HCT116 (cell line): ENCODE measurements at regions not wholly inside any gene's neighbourhood (a gene's known extent, or its start where the extent isn't known, plus 50 kb on each side); places are given as distances from the start of the nearest gene placed in this dataset.

Experiments used
- EZH2phosphoT487 ChIP-seq: fragments of 200-600 bp; IDR thresholded peaks from 2 replicates; pipeline ENCODE4 v1.6.1; 2018; ENCODE audit warnings: antibody characterized with exemption, borderline replicate concordance
- POLR2A ChIP-seq: IDR thresholded peaks from 2 replicates; pipeline ENCODE4 v1.7.0; 2011; ENCODE audit warnings: borderline replicate concordance; ENCODE audit not compliant: insufficient read depth, insufficient read length; ENCODE audit errors: extremely low read depth
- POLR2AphosphoS5 ChIP-seq: IDR thresholded peaks from 2 replicates; pipeline ENCODE4 v1.6.1; 2011; ENCODE audit warnings: mild to moderate bottlenecking, low read depth, low read length, moderate library complexity
- RAD21 ChIP-seq: IDR thresholded peaks from 2 replicates; pipeline ENCODE4 v1.6.1; 2012; ENCODE audit warnings: low read depth, mild to moderate bottlenecking
- SIN3A ChIP-seq: IDR thresholded peaks from 2 replicates; pipeline ENCODE4 v1.6.1; 2012; ENCODE audit warnings: low read depth
- SRF ChIP-seq: IDR thresholded peaks from 2 replicates; pipeline ENCODE4 v1.6.1; 2012; ENCODE audit warnings: low read depth
- YY1 ChIP-seq: IDR thresholded peaks from 2 replicates; pipeline ENCODE4 v1.6.1; 2011; ENCODE audit warnings: low read length, low read depth, moderate library complexity, mild to moderate bottlenecking; ENCODE audit not compliant: insufficient replicate concordance; ENCODE audit errors: extremely low read depth
- ZNF274 ChIP-seq: fragments of 200-500 bp; sonication (Bioruptor generic); IDR thresholded peaks from 2 replicates; pipeline ENCODE4 v1.6.1; 2014; ENCODE audit warnings: mild to moderate bottlenecking, low read depth, low read length, inconsistent platforms
- TF ChIP-seq, protein P1 (sequence below), 3 experiments: fragments of 200-600 bp in 1 of 3; sonication (generic) in 1 of 3; IDR thresholded peaks in 2 of 3; conservative IDR thresholded peaks in 1 of 3; 2 replicates each; pipeline ENCODE4 v1.5.1; 2012 to 2017; ENCODE audit warnings: low read depth in 2 of 3, low read length in 2 of 3, antibody characterized with exemption in 1 of 3, borderline replicate concordance in 1 of 3, control low read depth in 1 of 3, mild to moderate bottlenecking in 1 of 3, mixed read lengths in 1 of 3, mixed run types in 1 of 3, moderate library complexity in 1 of 3; ENCODE audit not compliant: insufficient read depth in 1 of 3
- TF ChIP-seq, protein P2 (sequence below): IDR thresholded peaks from 2 replicates; pipeline ENCODE4 v1.6.1; 2011; ENCODE audit warnings: mild to moderate bottlenecking, low read length, moderate library complexity; ENCODE audit not compliant: insufficient replicate concordance; ENCODE audit errors: extremely low read depth
- TF ChIP-seq, protein P3 (sequence below): IDR thresholded peaks from 2 replicates; pipeline ENCODE4 v1.6.1; 2012

DNA sequence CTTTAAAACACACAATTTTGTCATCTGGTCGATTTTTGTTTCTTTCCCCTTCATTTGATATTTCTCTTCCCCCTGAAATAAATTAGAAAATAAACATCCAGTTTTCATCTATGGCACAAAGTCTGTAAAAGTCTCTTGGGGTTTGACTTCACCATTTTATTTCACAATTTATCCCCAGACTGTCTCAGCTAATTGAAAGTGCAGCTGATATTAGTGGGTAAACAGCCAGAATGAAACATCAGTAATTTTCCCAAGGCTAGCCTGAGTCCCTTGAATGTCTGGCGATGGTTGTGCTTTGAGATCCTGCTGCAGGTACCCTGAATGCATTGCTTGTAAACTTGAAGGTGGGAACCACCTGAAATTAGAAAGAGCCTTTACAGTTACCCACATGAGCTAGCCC is 60.6 kb upstream of the NEBL start:
- TF ChIP-seq, protein P1, sequence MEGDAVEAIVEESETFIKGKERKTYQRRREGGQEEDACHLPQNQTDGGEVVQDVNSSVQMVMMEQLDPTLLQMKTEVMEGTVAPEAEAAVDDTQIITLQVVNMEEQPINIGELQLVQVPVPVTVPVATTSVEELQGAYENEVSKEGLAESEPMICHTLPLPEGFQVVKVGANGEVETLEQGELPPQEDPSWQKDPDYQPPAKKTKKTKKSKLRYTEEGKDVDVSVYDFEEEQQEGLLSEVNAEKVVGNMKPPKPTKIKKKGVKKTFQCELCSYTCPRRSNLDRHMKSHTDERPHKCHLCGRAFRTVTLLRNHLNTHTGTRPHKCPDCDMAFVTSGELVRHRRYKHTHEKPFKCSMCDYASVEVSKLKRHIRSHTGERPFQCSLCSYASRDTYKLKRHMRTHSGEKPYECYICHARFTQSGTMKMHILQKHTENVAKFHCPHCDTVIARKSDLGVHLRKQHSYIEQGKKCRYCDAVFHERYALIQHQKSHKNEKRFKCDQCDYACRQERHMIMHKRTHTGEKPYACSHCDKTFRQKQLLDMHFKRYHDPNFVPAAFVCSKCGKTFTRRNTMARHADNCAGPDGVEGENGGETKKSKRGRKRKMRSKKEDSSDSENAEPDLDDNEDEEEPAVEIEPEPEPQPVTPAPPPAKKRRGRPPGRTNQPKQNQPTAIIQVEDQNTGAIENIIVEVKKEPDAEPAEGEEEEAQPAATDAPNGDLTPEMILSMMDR (IDR thresholded peaks at IDR 0.05 in 2 of 3, conservative IDR thresholded peaks at IDR 0.05 in 1 of 3; ENCODE audit: borderline replicate concordance in 1 of 3, insufficient read depth in 1 of 3, low read depth in 2 of 3, low read length in 2 of 3): no peak
- no peak for TF ChIP-seq POLR2A
- TF ChIP-seq, protein P2, sequence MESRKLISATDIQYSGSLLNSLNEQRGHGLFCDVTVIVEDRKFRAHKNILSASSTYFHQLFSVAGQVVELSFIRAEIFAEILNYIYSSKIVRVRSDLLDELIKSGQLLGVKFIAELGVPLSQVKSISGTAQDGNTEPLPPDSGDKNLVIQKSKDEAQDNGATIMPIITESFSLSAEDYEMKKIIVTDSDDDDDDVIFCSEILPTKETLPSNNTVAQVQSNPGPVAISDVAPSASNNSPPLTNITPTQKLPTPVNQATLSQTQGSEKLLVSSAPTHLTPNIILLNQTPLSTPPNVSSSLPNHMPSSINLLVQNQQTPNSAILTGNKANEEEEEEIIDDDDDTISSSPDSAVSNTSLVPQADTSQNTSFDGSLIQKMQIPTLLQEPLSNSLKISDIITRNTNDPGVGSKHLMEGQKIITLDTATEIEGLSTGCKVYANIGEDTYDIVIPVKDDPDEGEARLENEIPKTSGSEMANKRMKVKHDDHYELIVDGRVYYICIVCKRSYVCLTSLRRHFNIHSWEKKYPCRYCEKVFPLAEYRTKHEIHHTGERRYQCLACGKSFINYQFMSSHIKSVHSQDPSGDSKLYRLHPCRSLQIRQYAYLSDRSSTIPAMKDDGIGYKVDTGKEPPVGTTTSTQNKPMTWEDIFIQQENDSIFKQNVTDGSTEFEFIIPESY: no peak
- TF ChIP-seq YY1: no peak
- TF ChIP-seq SIN3A: no peak
- no peak for TF ChIP-seq RAD21
- no peak for TF ChIP-seq ZNF274
- TF ChIP-seq SRF: no peak
- TF ChIP-seq, protein P3, sequence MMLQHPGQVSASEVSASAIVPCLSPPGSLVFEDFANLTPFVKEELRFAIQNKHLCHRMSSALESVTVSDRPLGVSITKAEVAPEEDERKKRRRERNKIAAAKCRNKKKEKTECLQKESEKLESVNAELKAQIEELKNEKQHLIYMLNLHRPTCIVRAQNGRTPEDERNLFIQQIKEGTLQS: no peak
- TF ChIP-seq POLR2AphosphoS5: no peak
- TF ChIP-seq EZH2phosphoT487: no peak
